ENCODE measurements at regions not wholly inside any gene's neighbourhood (a gene's known extent, or its start where the extent isn't known, plus 50 kb on each side); places are given as distances from the start of the nearest gene placed in this dataset.

DNA sequence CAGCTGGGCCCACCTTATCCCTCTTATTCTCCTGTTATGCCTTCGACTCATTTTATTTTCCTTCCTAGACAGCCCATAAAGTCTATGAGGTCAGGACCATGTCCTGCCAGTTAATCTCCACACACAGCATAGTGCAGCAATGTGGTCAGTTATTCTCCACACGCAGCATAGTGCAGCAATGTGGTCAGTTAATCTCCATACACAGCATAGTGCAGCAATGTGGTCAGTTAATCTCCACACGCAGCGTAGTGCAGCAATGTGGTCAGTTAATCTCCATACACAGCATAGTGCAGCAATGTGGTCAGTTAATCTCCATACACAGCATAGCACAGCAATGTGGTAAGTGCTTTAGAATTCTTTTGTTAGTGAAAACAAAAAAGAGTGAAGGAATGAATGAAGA is 77.8 kb downstream of the TEX36 start:
- no peak overlapping the region for H3K4me3 ChIP-seq
- no peak for DNase-seq (ENCODE audit: low spot score in 2 of 2)
- H3K9me3 ChIP-seq = peaks cover 0 to 6% (median 0%) of the 10 kb centered on the region in 4 donors
- WGBS, 2 donors = 69 to 71% methylated on average over 4 of the region's 4 CpGs
- no peak overlapping the region for H3K27ac ChIP-seq
- H3K27me3 ChIP-seq = no peaks in the 10 kb centered on the region
- no peaks in the 10 kb centered on the region for H3K36me3 ChIP-seq
- H3K4me1 ChIP-seq = no peaks in the 10 kb centered on the region
- no peak for TF ChIP-seq POLR2A (IDR thresholded peaks at IDR 0.05)
- TF ChIP-seq, protein P1, sequence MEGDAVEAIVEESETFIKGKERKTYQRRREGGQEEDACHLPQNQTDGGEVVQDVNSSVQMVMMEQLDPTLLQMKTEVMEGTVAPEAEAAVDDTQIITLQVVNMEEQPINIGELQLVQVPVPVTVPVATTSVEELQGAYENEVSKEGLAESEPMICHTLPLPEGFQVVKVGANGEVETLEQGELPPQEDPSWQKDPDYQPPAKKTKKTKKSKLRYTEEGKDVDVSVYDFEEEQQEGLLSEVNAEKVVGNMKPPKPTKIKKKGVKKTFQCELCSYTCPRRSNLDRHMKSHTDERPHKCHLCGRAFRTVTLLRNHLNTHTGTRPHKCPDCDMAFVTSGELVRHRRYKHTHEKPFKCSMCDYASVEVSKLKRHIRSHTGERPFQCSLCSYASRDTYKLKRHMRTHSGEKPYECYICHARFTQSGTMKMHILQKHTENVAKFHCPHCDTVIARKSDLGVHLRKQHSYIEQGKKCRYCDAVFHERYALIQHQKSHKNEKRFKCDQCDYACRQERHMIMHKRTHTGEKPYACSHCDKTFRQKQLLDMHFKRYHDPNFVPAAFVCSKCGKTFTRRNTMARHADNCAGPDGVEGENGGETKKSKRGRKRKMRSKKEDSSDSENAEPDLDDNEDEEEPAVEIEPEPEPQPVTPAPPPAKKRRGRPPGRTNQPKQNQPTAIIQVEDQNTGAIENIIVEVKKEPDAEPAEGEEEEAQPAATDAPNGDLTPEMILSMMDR (IDR thresholded peaks at IDR 0.05) = no peak
- no peak for TF ChIP-seq EP300 (IDR thresholded peaks at IDR 0.05)

DNA sequence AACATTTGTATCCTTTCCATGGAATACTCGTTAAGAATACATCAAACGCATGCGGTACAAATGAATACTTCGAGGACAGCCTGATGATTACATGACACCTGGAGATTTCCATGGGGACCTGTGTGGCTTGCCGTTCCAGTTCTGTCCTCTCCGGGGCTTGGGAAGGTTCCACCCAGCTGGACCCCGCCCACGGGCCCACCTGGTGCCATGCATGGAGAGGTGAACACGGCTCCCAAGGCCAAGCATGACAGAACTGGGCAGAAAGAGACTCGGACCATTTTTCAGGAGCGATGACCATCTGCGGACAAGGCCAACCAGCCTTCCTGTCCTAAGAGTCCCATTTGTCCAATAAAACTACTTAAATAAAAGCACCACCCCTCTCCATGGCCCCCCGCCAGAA is 80.1 kb downstream of the TEX36 start:
- 73 to 80% methylated on average over 13 of the region's 13 CpGs for WGBS, 2 donors
- Histone ChIP-seq H3K36me3 (no peaks in the 10 kb centered on the region), H3K27me3 (no peaks in the 10 kb centered on the region), H3K27ac (no peak overlapping the region), H3K4me1 (no peaks in the 10 kb centered on the region), H3K4me3 (no peak overlapping the region), H3K9me3 (peaks cover 0 to 12% (median 0%) of the 10 kb centered on the region in 4 donors)
- DNase-seq (ENCODE audit: low spot score in 2 of 2) = no peak
- TF ChIP-seq POLR2A (IDR thresholded peaks at IDR 0.05) (no peak), EP300 (IDR thresholded peaks at IDR 0.05) (no peak)

DNA sequence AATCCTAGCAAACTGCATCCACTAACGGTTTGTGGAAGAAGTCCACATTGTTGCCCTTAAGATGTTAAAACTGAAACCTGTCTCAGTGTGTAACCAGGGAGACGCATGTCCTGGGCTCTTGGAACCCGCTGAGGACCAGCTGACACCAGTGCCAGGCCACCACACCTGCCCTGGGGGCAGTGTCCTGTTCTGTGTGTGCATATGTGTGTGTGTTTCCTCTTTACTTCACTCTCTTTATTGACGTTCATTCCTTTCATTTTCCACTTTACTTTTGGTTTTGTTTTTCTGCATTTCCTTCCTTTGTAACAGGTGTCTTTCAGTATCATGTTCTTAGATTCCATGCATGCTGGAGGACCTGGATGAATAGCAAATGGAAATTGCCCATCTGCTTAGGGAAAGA is 83.8 kb downstream of the TEX36 start:
- TF ChIP-seq, protein P1 (IDR thresholded peaks at IDR 0.05) = no peak
- TF ChIP-seq POLR2A (IDR thresholded peaks at IDR 0.05) = no peak
- TF ChIP-seq EP300 (IDR thresholded peaks at IDR 0.05) = no peak
- Histone ChIP-seq H3K27me3 (no peaks in the 10 kb centered on the region), H3K36me3 (no peaks in the 10 kb centered on the region), H3K4me3 (no peak overlapping the region), H3K4me1 (no peaks in the 10 kb centered on the region), H3K27ac (no peak overlapping the region), H3K9me3 (peaks cover 0 to 30% (median 2%) of the 10 kb centered on the region in 4 donors)
- WGBS, 2 donors = 79 to 80% methylated on average over 4 of the region's 4 CpGs
- DNase-seq (ENCODE audit: low spot score in 2 of 2) = no peak

DNA sequence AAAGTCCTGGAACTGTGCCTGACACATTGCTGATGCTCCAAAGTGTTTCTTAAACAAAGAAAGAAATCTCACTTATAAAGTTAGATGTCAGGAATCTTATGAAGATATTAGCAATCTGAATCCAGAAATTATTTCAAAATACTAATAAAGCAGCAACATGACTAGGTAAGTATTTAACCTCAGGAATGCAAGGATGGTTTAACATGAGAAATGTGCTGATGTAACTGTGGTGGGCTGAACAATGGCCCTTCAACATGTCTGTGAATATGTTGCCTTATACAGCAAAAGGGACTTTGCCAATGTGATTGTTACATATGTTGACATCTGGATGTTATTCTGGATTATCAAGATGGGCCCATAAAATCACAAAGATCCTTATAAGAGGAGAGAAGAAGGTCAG is 87.1 kb downstream of the TEX36 start:
- no peaks in the 10 kb centered on the region for H3K4me1 ChIP-seq
- no peak overlapping the region for H3K4me3 ChIP-seq
- no peak overlapping the region for H3K27ac ChIP-seq
- no peaks in the 10 kb centered on the region for H3K36me3 ChIP-seq
- H3K27me3 ChIP-seq = no peaks in the 10 kb centered on the region
- H3K9me3 ChIP-seq = peaks cover 0 to 30% (median 2%) of the 10 kb centered on the region in 4 donors
- DNase-seq (ENCODE audit: low spot score in 2 of 2) = no peak
- TF ChIP-seq, protein P1 (IDR thresholded peaks at IDR 0.05) = no peak
- TF ChIP-seq POLR2A (IDR thresholded peaks at IDR 0.05) = no peak
- TF ChIP-seq EP300 (IDR thresholded peaks at IDR 0.05) = no peak

DNA sequence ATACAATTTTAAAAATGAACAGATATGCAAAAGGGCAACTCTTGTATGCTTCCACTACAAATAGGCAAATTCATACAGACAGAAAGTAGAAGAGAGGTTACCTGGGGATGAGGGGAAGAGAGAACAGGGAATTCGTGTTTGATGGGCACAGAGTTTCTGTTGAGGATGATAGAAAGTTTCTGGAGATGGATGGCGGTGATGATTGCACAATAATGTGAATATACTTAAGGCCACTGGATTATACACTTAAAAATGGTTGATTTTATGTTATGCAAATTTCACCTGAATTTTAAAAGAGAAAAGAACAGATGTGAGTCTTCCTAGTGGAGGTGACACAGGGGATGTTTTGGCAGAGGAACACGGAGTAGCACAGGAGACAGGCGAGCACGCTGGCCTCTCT is 89.3 kb downstream of the TEX36 start:
- WGBS, 2 donors = 85 to 90% methylated on average over 5 of the region's 5 CpGs
- H3K27ac ChIP-seq = no peak overlapping the region
- no peaks in the 10 kb centered on the region for H3K36me3 ChIP-seq
- DNase-seq (ENCODE audit: low spot score in 2 of 2) = no peak
- peaks cover 0 to 18% (median 2%) of the 10 kb centered on the region in 4 donors for H3K9me3 ChIP-seq
- H3K4me1 ChIP-seq = no peaks in the 10 kb centered on the region
- H3K27me3 ChIP-seq = no peaks in the 10 kb centered on the region
- TF ChIP-seq EP300 (IDR thresholded peaks at IDR 0.05) (no peak), POLR2A (IDR thresholded peaks at IDR 0.05) (no peak)
- TF ChIP-seq, protein P1 (IDR thresholded peaks at IDR 0.05) = no peak
- H3K4me3 ChIP-seq = no peak overlapping the region

DNA sequence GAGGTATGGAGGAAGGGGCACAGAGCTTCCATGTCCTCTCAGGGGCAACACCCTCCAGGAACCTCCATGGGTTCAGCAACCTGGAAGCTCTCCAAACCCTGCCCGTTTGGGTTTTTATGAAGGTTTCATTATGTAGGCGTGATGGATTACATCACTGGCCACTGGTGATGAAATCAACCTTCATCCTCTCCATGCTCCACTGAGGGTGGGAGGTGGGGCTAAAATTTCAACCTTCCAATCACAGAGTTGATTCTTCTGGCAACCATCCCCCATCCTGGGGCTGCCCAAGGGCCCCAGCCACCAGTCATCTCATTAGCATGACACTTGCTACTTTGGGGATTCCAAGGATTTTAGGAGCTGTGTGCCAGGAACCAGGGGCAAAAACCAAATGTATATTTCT is 90.1 kb downstream of the TEX36 start:
- 61 to 70% methylated on average over 2 of the region's 2 CpGs for WGBS, 2 donors

More for the DNA sequence above, 90.1 kb downstream of the TEX36 start:
- H3K27ac ChIP-seq = no peak overlapping the region
- H3K4me3 ChIP-seq = no peak overlapping the region
- no peaks in the 10 kb centered on the region for H3K4me1 ChIP-seq
- no peak for DNase-seq (ENCODE audit: low spot score in 2 of 2)
- TF ChIP-seq, protein P1 (IDR thresholded peaks at IDR 0.05) = no peak
- no peak for TF ChIP-seq POLR2A (IDR thresholded peaks at IDR 0.05)
- no peaks in the 10 kb centered on the region for H3K27me3 ChIP-seq
- peaks cover 0 to 18% (median 2%) of the 10 kb centered on the region in 4 donors for H3K9me3 ChIP-seq
- H3K36me3 ChIP-seq = no peaks in the 10 kb centered on the region
